Endothelial cell of umbilical vein (primary cell): ENCODE measurements at regions not wholly inside any gene's neighbourhood (a gene's known extent, or its start where the extent isn't known, plus 50 kb on each side); places are given as distances from the start of the nearest gene placed in this dataset.
"Not testable (repeated sequence)": the region's sequence is repeated elsewhere in the genome, so short reads cannot be mapped to it uniquely, and the experiment has no call there.

Experiments
- EZH2 ChIP-seq: IDR thresholded peaks from 2 replicates; pipeline ENCODE4 v1.6.1; 2012; ENCODE audit warnings: borderline replicate concordance, low read depth, mild to moderate bottlenecking, moderate library complexity, low read length, inconsistent platforms; ENCODE audit not compliant: severe bottlenecking
- FOS ChIP-seq: IDR thresholded peaks from 2 replicates; pipeline ENCODE4 v1.6.1; 2011; ENCODE audit warnings: mild to moderate bottlenecking, low read length, moderate library complexity, borderline replicate concordance; ENCODE audit not compliant: insufficient read depth
- GATA2 ChIP-seq: IDR thresholded peaks from 2 replicates; pipeline ENCODE4 v1.7.0; 2011; ENCODE audit warnings: low read depth, mild to moderate bottlenecking, moderate library complexity, mixed read lengths, low read length; ENCODE audit not compliant: insufficient read length, insufficient read depth
- MYC ChIP-seq: IDR thresholded peaks from one replicate; pipeline ENCODE4 v1.6.1; 2011; ENCODE audit warnings: mild to moderate bottlenecking, low read depth, low read length
- POLR2A ChIP-seq: IDR thresholded peaks from 2 replicates; pipeline ENCODE4 v1.6.1; 2012; ENCODE audit warnings: low read depth, mild to moderate bottlenecking, control low read depth, low read length
- POLR2AphosphoS5 ChIP-seq: IDR thresholded peaks from 2 replicates; pipeline ENCODE4 v1.6.1; 2012; ENCODE audit warnings: low read depth, mild to moderate bottlenecking, control low read depth, low read length, moderate library complexity; ENCODE audit not compliant: insufficient read depth
- TF ChIP-seq, protein P1 (sequence below), 2 donors: IDR thresholded peaks; 1 replicate in 1 of 2; 2 replicates in 1 of 2; pipeline ENCODE4 v1.5.1; 2011; ENCODE audit warnings: low read length in 2 of 2, mild to moderate bottlenecking in 2 of 2, moderate library complexity in 2 of 2, control low read depth in 1 of 2, inconsistent platforms in 1 of 2, low read depth in 1 of 2; ENCODE audit not compliant: insufficient read depth in 1 of 2; ENCODE audit errors: extremely low read depth in 1 of 2
- TF ChIP-seq, protein P2 (sequence below): IDR thresholded peaks from 2 replicates; pipeline ENCODE4 v1.6.1; 2011; ENCODE audit not compliant: insufficient read depth, insufficient read length

DNA sequence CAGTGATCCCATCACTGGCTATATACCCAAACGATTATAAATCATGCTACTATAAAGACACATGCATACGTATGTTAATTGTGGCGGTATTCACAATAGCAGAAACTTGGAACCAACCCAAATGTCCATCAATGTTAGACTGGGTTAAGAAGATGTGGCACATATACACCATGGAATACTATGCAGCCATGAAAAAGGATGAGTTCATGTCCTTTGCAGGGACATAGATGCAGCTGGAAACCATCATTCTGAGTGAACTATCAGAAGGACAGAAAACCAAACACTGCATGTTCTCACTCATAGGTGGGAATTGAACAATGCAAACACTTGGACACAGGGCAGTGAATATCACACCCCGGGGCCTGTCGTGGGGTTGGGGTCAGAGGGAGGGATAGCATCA, 1335.4 kb downstream of the EPHA7 start:
- TF ChIP-seq, protein P1, sequence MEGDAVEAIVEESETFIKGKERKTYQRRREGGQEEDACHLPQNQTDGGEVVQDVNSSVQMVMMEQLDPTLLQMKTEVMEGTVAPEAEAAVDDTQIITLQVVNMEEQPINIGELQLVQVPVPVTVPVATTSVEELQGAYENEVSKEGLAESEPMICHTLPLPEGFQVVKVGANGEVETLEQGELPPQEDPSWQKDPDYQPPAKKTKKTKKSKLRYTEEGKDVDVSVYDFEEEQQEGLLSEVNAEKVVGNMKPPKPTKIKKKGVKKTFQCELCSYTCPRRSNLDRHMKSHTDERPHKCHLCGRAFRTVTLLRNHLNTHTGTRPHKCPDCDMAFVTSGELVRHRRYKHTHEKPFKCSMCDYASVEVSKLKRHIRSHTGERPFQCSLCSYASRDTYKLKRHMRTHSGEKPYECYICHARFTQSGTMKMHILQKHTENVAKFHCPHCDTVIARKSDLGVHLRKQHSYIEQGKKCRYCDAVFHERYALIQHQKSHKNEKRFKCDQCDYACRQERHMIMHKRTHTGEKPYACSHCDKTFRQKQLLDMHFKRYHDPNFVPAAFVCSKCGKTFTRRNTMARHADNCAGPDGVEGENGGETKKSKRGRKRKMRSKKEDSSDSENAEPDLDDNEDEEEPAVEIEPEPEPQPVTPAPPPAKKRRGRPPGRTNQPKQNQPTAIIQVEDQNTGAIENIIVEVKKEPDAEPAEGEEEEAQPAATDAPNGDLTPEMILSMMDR (IDR thresholded peaks at IDR 0.05; ENCODE audit: extremely low read depth in 1 of 2, insufficient read depth in 1 of 2, low read depth in 1 of 2, low read length in 2 of 2) = not testable (repeated sequence)
- TF ChIP-seq POLR2AphosphoS5, POLR2A, MYC, GATA2, FOS, EZH2: not testable (repeated sequence)
- TF ChIP-seq, protein P2, sequence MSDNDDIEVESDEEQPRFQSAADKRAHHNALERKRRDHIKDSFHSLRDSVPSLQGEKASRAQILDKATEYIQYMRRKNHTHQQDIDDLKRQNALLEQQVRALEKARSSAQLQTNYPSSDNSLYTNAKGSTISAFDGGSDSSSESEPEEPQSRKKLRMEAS = not testable (repeated sequence)
